ENCODE measurements at regions not wholly inside any gene's neighbourhood (a gene's known extent, or its start where the extent isn't known, plus 50 kb on each side); places are given as distances from the start of the nearest gene placed in this dataset.

DNA sequence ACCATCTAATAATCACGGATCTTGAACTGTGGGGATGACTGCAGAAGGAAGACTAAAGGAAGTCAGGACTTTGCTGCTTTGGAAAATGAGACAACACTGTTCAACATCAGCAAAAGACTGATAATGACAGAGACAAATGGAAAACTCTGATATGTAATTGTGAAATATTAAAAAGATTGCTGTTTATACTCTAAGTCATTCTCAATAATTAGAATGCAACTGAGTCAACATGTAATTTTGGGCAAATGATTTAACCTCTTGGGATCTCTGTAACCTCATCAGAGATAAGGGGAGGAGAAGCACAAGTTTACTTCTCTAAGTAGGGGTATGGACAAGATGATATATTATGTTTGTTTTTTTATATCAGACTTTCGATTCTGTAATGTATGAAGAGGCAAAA, 121.9 kb downstream of the GASK1B start:
- no peak overlapping the region for H3K4me3 ChIP-seq (ENCODE audit: low read depth, low read length)
- no peaks in the 10 kb centered on the region for H3K36me3 ChIP-seq (ENCODE audit: control insufficient read depth, insufficient read depth, low read length)
- Mint-ChIP-seq H3K9me3 (ENCODE audit: unreplicated experiment) (no peaks in the 10 kb centered on the region), H3K4me3 (ENCODE audit: unreplicated experiment) (no peak overlapping the region), H3K4me1 (ENCODE audit: low read depth, unreplicated experiment) (no peaks in the 10 kb centered on the region), H3K36me3 (ENCODE audit: insufficient read depth, unreplicated experiment) (no peaks in the 10 kb centered on the region), H3K27ac (ENCODE audit: unreplicated experiment) (no peak overlapping the region), H3K27me3 (ENCODE audit: insufficient read depth, unreplicated experiment) (no peaks in the 10 kb centered on the region)
- H3K27me3 ChIP-seq (replicated peaks; ENCODE audit: control insufficient read depth, insufficient read depth, low read length) = no peaks in the 10 kb centered on the region
- no peaks in the 10 kb centered on the region for H3K4me1 ChIP-seq
- ChIA-PET POLR2A (no interaction called here), CTCF (no interaction called here)
- TF ChIP-seq CTCF (IDR thresholded peaks at IDR 0.05; ENCODE audit: insufficient read depth in 1 of 2, low read depth in 1 of 2, low read length in 1 of 2, severe bottlenecking in 1 of 2, unreplicated experiment in 1 of 2) = no peak
- intact Hi-C loops (cut with micrococcal nuclease; ENCODE audit: unreplicated experiment) = no loop called here
- no TSS peak for BruUV-seq (replicated peaks)
- no peak for DNase-seq
- no peaks in the 10 kb centered on the region for H3K9me3 ChIP-seq

GRCh38 chr4:158046345-158046744, 126.5 kb downstream of the GASK1B start:
- CTCF ChIA-PET = no interaction called here
- H3K36me3 Mint-ChIP-seq (ENCODE audit: insufficient read depth, unreplicated experiment) = no peaks in the 10 kb centered on the region
- intact Hi-C loops (cut with micrococcal nuclease; ENCODE audit: unreplicated experiment) = no loop called here
- no peaks in the 10 kb centered on the region for H3K27me3 Mint-ChIP-seq (ENCODE audit: insufficient read depth, unreplicated experiment)
- no peak overlapping the region for H3K27ac Mint-ChIP-seq (ENCODE audit: unreplicated experiment)
- no peak overlapping the region for H3K4me3 Mint-ChIP-seq (ENCODE audit: unreplicated experiment)
- no peaks in the 10 kb centered on the region for H3K9me3 ChIP-seq
- H3K27me3 ChIP-seq (replicated peaks; ENCODE audit: control insufficient read depth, insufficient read depth, low read length) = no peaks in the 10 kb centered on the region
- no peak for TF ChIP-seq CTCF (IDR thresholded peaks at IDR 0.05; ENCODE audit: insufficient read depth in 1 of 2, low read depth in 1 of 2, low read length in 1 of 2, severe bottlenecking in 1 of 2, unreplicated experiment in 1 of 2)
- H3K36me3 ChIP-seq (ENCODE audit: control insufficient read depth, insufficient read depth, low read length) = no peaks in the 10 kb centered on the region
- no peaks in the 10 kb centered on the region for H3K4me1 Mint-ChIP-seq (ENCODE audit: low read depth, unreplicated experiment)
- no peak for DNase-seq
- POLR2A ChIA-PET = no interaction called here
- BruUV-seq (replicated peaks) = no TSS peak
- H3K9me3 Mint-ChIP-seq (ENCODE audit: unreplicated experiment) = no peaks in the 10 kb centered on the region
- no peaks in the 10 kb centered on the region for H3K4me1 ChIP-seq
- no peak overlapping the region for H3K4me3 ChIP-seq (ENCODE audit: low read depth, low read length)

DNA sequence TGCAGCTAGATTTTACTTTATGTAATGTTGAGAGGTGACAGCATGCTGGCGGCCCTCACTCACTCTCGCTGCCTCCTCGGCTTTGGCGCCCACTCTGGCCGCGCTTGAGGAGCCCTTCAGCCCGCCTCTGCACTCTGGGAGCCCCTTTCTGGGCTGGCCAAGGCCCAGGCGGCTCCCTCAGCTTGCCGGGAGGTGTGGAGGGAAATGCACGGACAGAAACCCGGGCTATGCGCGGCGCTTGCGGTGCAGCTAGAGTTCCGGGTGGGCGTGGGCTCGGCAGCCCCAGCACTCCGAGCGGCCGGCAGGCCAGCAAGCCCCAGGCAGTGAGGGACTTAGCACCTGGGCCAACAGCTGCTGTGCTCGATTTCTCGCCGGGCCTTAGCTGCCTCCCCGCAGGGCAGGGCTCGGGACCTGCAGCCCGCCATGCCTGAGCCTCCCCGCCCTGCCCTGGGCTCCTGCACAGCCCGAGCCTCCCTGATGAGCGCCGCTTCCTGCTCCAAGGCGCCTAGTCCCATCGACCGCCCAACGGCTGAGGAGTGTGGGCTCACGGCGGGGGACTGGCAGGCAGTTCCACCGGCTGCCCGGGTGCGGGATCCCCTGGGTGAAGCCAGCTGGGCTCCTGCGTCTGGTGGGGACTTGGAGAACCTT, 128.7 kb downstream of the GASK1B start:
- no peaks in the 10 kb centered on the region for H3K27me3 ChIP-seq (replicated peaks; ENCODE audit: control insufficient read depth, insufficient read depth, low read length)

More for the DNA sequence above, 128.7 kb downstream of the GASK1B start:
- BruUV-seq (replicated peaks) = no TSS peak
- DNase-seq = no peak
- H3K9me3 Mint-ChIP-seq (ENCODE audit: unreplicated experiment) = no peaks in the 10 kb centered on the region
- H3K36me3 Mint-ChIP-seq (ENCODE audit: insufficient read depth, unreplicated experiment) = no peaks in the 10 kb centered on the region
- H3K4me3 Mint-ChIP-seq (ENCODE audit: unreplicated experiment) = no peak overlapping the region
- Histone ChIP-seq H3K9me3 (no peaks in the 10 kb centered on the region), H3K36me3 (ENCODE audit: control insufficient read depth, insufficient read depth, low read length) (no peaks in the 10 kb centered on the region), H3K4me3 (ENCODE audit: low read depth, low read length) (no peak overlapping the region), H3K4me1 (no peaks in the 10 kb centered on the region)
- ChIA-PET CTCF (no interaction called here), POLR2A (no interaction called here)
- intact Hi-C loops (cut with micrococcal nuclease; ENCODE audit: unreplicated experiment) = no loop called here
- no peak overlapping the region for H3K27ac Mint-ChIP-seq (ENCODE audit: unreplicated experiment)
- no peaks in the 10 kb centered on the region for H3K27me3 Mint-ChIP-seq (ENCODE audit: insufficient read depth, unreplicated experiment)
- H3K4me1 Mint-ChIP-seq (ENCODE audit: low read depth, unreplicated experiment) = no peaks in the 10 kb centered on the region
- TF ChIP-seq CTCF (IDR thresholded peaks at IDR 0.05; ENCODE audit: insufficient read depth in 1 of 2, low read depth in 1 of 2, low read length in 1 of 2, severe bottlenecking in 1 of 2, unreplicated experiment in 1 of 2) = no peak
